GM19463 (cell line): ENCODE measurements at regions not wholly inside any gene's neighbourhood (a gene's known extent, or its start where the extent isn't known, plus 50 kb on each side); places are given as distances from the start of the nearest gene placed in this dataset.
"Not testable (repeated sequence)": the region's sequence is repeated elsewhere in the genome, so short reads cannot be mapped to it uniquely, and the experiment has no call there.

Experiments
- ATAC-seq: cut with Tn5 transposase; IDR thresholded peaks from one replicate; pipeline ENCODE4 v1.9.1; 2021; ENCODE audit warnings: mild to moderate bottlenecking, moderate library complexity; ENCODE audit not compliant: unreplicated experiment

DNA sequence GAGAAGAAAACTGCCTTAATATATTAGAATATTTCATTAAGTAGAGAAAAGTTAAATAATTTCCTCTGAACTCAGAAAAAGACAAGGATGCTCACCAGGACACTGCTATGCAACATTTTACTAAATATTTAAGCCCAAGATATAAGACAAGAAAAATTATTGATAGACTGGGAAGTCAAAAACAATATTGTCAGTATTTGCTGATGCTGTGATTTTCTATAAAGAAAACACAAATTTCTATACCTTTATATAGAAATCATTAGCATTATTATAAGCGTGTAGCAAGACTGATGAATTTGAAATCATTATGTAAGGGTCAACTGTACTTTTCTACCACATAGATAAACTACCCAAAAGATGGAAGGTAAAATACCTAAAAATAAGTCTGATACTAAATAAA lies 451.0 kb downstream of the RNF144A start:
- ATAC-seq: no peak

DNA sequence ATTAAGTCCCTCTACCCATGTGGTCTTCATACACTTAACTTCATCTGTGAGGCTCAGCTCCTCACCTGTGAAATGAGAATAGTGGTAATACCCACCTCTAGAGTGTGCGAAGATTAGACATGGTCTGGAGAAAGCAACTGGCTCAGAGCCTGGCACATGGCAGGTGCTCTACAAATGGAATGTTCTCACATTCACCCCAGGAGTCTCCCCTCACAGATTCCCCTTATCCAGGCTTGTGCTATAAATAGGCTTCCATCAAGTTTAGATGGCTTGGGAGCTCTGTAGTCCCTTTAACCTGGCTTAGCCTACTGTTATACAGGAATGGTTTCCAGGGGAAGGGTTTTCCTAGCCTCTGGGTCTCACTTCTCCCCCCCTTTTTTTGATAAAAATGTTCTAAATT lies 455.9 kb downstream of the RNF144A start:
- ATAC-seq: no peak

DNA sequence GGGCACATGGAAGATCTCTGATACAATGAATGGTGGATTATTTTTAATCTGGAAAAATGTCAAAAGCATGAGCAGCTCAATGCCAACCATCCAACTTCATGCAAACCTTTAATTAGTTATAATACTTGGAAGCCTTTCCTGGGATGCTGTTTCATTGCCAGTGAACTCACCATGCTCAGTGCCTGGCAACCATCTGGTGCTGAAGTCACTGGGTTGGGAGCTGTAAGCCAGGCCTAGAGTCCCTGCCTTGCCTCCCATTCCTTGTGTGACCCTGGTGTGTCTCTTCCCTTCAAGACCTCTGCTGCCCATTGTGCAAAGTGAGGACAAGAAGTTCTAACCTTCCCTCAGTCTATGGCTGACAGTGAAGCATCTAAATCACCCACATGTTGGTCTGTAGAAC lies 458.7 kb downstream of the RNF144A start:
- no peak for ATAC-seq

DNA sequence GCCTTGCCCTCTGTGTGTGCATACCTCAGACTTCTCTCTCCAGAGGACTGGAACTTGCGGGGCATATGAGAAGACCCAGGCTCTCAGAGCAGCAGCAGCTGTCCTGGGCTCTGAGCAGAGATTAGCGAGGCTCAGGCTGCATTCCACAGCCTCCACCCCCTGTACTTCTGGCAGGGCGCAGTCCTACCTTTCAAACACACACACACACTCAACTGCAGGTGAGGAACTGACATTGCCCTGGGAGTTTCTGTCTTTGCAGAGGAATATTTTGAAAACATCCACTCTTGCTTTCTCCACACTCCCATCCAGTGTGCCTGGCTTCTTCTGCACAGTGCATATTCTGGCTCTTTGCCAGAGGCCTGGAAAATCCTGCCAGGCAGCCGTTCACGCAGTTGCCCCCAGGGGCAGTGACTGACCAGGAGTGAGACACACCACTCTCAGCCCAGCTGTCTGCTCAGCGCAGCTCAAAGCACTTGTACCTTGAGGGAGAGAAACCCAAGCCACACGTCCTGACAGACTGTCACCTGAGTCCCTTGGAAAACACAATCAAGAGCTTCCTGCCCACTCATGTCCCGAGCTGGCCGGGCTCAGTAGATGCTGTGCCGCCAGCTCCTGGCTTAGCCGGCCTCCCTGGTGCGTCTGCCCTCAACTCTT lies 460.8 kb downstream of the RNF144A start:
- ATAC-seq: no peak

DNA sequence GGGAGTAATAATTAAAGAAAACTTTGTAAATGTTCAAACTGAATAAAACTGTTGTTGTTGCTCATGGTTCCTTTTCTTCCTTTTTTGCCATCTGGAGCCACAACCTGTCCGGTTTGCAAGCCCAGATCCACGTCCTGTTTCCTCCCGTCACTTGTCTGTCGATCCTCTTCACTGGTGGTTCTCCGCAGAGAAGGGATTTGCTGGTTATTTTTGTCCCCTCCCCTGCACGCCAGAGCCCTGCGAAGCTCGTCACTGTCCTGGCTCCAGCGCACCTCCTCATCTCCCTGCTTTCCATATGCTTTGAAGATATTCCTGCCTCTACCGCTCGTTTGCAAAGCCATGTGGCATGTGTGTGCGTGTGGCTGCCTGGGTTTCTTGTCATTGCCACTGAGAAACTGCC lies 461.4 kb downstream of the RNF144A start:
- no peak for ATAC-seq

DNA sequence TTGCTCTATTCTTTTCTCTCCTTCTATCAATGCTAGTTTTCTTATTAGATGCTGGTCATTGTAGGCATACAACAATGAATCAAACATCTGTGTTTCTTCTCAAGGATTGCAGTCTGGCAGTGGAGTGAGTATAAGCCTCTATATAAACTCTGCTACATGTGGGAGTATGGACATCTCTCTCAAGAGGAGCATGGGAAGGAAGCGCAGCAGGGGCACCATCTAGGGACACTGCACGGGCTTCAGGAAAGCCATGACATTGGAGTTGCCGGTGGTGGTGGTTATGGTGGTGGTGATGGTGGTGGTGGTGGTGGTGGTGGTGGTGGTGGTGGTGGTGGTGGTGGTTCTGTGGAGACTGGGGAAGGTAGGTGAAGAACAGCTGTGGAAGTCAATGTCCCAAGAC lies 462.6 kb downstream of the RNF144A start:
- ATAC-seq: no peak

DNA sequence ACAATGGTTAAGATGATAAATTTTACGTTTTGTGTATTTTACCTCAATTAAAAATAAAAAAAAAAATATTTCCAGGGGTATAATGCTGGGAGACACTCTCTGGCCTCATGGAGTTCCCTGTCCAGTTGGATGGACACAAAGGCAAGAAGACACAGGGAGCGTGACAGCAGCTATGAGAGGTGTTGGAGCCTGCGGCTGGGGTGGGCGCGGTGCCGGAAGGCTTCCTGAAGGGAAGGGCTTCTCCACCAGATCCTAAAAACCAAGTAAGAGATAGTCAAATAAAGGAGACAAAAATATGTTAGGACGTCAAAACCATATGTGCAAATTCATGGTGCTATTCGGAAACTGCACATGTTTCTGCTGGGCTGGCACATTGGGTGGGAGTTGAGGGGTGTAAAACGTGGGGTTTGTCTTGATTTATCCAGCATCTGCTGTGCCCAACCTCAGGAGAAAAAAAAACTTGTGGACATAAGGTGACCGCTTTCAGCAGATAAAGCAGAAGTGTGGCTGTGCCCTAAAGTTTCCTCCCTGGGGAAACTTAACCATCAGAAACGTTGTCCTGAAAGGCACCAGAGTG lies 467.6 kb downstream of the RNF144A start:
- ATAC-seq: no peak

DNA sequence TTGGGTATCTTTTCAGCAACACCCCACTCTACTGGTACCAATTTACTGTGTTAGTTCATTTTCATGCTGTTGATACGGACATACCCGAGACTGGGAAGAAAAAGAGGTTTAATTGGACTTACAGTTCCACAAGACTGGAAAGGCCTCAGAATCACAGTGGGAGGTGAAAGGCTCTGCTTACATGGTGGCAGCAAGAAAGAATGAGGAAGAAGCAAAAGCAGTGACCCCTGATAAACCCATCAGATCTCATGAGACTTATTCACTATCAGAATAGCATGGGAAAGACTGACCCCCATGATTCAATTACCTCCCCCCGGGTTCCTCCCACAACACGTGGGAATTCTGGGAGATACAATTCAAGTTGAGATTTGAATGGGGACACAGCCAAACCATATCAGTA lies 473.1 kb downstream of the RNF144A start:
- ATAC-seq: not testable (repeated sequence)

DNA sequence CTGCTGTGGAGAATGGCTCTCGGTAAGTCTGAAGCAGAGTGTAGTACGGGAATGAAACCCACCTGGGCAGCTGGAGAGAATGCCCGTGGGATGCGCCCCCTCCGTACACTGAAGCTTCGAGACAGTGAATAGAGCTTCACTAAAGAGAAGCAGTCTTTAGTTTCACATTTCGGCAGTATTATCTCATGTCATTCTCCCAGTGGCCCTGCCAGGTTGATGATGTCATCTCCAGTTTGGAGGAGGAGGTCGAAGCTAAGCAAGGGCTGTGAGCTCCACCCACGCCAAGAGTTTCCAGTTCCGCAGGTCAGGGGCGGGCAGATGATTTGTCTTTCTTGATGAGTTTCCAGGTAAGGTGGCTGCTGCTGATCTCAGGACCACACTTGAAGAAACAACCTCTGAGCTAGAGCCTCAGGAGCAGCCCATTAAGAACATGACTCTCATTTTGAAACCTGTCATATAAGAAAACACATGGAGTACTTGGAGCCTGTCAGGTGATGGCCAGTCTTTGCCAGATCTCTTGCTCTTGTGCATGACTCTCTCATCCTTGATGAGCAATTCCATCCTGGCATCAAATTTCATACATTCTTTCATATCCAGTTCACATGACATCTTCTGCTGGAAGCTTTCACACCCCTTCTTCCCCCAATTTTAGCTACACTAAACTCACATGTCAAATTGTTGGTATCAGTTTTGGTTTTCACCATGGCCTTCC lies 475.0 kb downstream of the RNF144A start:
- ATAC-seq: no peak

DNA sequence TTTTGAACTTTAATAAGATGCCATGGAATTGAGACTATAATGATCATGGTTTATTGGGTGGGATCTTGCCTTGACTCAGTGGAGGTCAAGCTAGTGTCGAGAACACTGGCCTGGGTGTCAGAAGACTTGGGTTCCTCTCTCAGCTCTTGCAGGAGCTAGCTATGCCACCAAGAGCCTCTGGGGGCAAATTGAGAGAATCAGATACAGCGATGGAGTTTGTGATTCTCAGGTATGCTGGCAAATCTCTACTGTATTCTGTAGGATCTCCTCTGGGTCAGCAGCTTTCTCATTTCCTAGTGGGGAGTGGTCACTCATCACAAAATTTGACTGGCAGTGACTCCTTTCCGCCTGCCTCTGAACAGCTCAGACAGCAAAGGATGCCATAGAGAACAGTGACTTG lies 477.0 kb downstream of the RNF144A start:
- ATAC-seq: no peak

DNA sequence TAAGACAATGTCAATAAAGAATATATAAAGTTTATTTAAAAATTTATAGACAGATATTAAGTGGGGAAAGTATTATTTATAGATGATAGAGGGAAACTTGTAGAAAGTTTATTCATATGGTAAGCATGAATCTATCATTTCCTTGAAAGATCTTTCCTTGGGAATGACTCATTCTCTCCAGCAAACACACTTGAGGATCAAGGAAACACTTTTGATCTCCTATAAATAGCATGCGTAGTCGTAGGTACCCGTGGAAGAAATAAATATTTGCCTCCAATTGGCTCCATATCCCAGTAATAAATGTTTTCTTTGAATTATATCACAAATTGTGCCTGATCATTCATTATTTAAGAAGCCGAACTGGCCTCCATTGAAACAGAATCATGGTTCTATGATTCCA lies 483.4 kb downstream of the RNF144A start:
- no peak for ATAC-seq

DNA sequence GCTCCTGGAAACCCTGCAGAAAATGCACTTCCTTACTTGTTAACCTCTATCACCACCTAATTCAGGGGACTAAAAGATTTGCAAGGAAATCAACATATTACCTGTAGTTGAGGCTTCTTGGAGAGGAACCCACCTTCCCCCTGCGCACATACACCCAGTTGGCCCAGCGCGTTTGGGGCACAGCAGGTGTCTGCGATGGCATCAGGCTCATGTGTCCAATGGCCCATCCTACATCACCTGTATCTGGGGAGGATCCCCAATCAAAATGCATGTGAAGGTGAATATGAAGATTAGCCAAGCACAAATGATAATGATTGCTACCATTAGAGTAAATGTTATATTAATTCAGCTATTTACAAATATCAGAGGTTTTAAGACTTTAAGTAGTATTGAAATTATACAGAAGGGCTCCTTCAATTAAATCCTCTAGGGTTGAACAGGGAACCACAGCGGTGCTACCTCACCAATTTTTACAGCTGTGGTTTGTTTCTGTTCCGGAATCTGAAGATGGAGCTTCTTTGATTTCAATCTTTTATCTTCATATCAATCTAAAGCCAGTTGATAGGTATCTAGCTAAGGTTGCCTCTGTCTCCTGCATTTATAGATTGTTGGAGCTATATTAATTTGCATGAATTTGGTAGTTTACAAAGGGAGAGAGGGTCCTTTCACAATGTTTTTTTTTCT lies 486.0 kb downstream of the RNF144A start:
- no peak for ATAC-seq

DNA sequence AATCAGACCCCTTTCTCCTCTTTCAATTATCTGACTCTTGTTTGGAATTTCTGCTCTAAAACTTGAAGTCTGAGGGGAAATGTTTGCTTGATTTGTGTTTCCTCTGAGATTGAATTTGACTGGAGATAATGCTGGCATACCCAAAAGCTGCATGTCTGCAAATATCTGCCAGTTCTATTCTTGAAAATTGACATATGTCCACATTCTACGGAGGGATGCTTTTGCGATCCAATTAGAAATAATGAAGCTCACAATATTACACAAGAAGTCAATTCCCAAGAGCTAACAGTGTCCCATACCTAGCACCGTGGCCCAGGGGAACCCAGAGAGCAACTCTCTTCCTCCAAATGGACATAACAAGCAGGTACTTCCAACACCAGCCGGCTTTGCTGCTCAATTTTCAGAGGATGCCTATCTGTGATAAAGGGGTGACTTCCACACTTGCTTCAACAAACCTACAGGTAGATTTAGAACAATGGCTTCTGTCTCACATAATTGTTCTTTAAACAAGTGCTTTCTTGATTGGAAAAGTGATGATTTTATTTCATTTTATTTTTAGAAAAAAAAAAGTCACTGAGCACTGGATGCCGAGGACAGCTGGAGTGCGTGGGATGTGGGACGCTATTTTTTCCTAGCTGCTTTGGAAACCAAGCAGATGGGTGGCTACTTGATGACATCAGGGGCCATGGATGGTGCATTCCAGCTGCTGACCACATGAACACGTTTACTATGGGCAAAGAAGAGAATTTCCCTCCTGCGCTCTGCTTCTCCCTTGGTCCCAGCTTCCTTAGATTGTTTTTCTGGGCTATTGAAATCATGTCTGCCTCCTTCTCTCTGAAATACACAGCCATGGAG lies 488.9 kb downstream of the RNF144A start:
- no peak for ATAC-seq

DNA sequence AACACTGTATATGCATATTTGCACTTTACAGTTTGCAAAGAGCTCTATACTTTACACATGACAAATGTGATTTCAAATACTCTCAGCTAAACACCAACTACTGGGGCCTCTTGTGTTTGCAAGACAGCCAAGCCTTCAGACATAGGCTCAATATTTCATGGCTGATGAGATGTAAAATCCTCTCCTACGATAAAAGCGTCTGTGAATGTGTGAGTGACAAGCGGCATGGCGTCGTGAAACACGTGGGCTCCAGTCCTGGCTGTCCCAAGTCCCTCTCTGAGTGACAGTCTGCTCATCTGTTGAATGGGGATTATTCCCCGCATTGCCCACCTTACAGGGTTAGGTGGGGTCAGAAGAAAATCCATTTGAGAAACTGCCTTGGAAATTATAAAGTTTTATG lies 489.8 kb downstream of the RNF144A start:
- no peak for ATAC-seq

DNA sequence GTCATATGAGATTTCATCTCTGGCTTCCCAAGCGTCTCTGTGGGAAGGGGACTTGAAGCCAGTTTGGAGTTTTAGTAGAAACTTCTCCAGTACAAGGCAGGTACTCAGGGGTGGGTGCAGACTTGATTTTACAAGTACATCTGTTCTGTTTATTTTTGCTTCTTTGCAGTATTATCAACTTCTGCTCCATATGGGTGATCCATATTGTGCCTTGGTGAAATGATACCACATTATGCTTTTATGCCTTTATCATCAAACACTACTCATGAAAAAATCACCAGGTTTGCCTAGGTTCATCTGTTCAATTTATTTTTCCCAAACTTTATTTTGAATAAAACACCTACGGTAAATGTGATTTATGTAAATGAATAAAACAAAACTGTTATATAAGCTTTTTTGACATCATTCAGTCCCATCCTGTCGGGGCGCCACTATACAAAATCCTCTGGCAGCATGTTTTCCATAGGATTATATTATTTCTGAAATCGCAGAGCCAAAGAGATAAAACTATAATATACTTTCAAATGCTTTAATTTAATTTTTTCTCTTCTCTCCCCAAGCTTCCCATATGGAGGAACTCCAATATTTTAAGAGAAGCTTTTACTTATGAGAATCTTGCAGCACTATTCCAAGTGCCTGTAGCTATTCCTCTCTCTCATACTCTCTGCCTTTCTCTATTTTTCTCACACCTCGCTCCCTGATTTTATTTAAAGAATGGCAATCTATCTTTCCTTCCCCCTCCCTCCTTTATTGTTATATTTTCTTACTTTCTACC lies 490.9 kb downstream of the RNF144A start:
- no peak for ATAC-seq

DNA sequence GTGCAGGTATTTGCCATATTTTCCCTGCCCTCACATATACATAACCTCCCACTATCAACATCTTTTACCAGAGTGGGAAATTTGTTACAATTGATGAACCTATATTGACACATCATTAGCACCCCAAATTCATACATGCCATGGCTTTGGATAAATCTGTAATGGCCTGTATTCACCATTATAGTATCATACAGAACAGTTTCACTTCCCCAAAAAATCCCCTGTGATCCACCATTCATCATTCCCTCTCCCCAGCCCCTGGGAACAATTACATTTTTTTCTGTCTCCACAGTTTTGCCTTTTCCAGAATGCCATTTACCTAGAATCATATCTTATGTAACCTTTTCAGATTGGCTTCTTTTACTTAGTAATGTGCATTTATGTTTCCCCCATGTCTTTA lies 494.5 kb downstream of the RNF144A start:
- ATAC-seq: no peak

DNA sequence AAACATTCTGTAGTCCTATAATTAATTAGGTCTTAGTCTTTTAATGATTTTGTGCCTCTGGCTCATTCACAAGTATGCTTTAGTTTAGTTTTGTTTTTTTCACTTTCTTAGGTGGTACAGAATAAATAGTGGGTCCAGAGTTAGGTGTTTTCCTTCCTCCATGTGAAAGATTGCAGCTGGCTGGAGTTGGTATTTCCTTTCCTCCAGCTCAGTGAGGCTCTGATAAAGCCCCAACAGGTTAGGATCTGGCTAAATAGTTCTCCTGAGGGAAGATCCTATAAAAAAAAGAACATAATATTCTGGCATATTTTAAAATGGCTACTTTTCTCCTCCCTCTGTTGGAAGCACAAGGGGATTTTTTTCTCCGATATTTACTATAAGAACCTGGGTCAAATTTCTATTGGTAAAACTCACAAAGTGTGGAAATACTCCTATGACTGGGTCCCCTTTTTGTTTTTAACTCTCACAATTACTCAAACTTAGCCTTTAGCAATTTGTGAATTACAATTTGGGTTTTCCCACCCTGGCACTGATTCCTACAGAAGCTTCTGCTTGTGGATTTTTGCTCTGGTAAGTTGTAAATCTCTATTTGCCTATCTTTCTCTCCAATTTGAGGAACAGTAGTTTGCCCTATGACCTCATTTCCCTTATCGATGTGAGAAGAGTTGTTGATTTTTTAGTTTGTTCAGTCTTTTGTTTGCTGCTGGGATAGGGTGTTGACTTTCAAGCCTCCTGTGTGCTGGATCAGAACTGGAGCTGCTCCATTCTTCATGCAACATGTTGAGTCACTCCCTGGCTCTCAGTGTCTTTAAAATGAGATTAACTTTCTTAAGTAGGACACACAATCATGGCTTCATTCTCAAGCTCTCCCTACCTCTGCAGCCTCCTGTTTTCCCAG lies 500.9 kb downstream of the RNF144A start:
- no peak for ATAC-seq

DNA sequence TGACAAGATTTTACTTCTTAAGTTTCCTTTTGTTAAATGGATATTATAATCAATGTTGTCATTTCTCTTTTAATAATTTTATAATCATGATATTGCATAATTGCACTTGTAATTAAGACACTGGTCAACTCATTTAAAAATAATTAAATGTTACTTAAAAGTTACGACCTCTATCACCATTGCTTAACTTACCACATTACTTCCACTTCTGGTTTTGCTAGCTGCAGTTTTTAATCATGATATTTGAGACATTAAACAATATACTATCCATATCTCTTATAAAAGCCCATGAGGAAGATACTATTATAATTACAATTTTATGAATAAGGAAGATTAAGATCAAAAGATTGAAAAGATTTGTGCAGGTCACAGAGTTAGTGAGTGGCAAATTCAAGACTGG lies 502.0 kb downstream of the RNF144A start:
- no peak for ATAC-seq

DNA sequence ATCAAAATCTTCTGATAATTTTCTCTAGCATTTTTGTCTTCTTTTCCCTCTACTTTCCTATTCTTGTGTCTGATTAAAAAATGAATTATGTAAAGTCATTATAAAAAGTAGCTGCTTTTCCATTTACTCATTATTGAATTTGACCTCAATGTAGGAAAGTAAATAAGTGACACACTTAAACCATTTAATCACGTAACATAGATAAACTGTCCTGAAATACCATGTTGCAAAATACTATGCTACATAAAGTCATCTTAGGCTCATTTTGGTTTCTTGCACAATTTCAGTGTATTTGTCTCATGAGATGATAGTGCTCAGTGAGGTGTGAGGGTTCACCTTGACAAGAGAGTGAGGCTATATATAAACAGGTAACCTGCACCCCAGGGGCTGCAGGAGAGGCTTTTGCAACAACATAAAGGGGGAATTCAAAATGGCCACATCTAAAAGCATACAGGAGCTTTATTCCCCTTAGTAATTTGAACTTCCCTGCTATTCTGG lies 502.7 kb downstream of the RNF144A start:
- no peak for ATAC-seq
